ENCODE measurements at regions not wholly inside any gene's neighbourhood (a gene's known extent, or its start where the extent isn't known, plus 50 kb on each side); places are given as distances from the start of the nearest gene placed in this dataset.

DNA sequence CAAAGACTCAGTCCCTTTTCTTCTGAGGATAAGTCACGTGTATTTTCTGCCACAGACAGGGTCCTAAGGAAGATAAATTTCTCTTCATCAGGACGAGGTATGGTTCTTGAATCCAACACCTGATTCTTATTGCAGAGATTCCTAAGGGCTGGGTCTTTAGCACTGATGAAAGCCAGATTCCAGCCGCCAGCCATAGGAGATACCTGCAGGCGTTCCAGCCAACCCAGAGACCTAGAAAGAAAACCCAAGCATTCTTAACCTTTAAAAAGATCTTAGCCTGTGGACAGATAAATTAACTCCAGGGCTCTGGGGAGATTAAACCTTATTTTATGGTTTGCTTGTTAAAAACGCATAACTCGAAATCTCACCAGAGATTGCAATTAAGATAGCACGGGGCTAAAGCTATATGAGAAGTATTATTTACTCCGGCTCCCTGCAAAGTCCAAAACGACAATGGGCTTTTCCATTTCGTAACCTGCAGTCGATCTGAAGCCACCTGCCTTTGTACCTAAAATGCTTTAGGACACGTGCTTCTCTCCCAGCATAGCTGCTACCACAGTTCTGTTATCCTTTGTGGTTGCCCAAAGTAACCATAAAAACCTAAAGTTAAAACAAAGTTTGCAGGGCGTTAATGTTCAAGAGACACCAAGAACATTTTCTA, 104.5 kb downstream of the NXPE2 start:
- Histone ChIP-seq H3K27me3 (ENCODE audit: control insufficient read depth, insufficient read depth, low read length) (no peaks in the 10 kb centered on the region), H3K4me1 (no peaks in the 10 kb centered on the region), H3K4me3 (ENCODE audit: low read depth, low read length) (no peak overlapping the region), H3K27ac (no peak overlapping the region), H2AFZ (no peak overlapping the region), H3K79me2 (no peaks in the 10 kb centered on the region), H3K4me2 (ENCODE audit: low read length) (no peak overlapping the region), H3K9ac (no peak overlapping the region), H3K9me3 (ENCODE audit: control insufficient read depth, low read length) (no peaks in the 10 kb centered on the region), H3K36me3 (ENCODE audit: control insufficient read depth, insufficient read depth, low read length) (no peaks in the 10 kb centered on the region)
- TF ChIP-seq, protein P1, sequence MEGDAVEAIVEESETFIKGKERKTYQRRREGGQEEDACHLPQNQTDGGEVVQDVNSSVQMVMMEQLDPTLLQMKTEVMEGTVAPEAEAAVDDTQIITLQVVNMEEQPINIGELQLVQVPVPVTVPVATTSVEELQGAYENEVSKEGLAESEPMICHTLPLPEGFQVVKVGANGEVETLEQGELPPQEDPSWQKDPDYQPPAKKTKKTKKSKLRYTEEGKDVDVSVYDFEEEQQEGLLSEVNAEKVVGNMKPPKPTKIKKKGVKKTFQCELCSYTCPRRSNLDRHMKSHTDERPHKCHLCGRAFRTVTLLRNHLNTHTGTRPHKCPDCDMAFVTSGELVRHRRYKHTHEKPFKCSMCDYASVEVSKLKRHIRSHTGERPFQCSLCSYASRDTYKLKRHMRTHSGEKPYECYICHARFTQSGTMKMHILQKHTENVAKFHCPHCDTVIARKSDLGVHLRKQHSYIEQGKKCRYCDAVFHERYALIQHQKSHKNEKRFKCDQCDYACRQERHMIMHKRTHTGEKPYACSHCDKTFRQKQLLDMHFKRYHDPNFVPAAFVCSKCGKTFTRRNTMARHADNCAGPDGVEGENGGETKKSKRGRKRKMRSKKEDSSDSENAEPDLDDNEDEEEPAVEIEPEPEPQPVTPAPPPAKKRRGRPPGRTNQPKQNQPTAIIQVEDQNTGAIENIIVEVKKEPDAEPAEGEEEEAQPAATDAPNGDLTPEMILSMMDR (IDR thresholded peaks at IDR 0.05), result no peak

DNA sequence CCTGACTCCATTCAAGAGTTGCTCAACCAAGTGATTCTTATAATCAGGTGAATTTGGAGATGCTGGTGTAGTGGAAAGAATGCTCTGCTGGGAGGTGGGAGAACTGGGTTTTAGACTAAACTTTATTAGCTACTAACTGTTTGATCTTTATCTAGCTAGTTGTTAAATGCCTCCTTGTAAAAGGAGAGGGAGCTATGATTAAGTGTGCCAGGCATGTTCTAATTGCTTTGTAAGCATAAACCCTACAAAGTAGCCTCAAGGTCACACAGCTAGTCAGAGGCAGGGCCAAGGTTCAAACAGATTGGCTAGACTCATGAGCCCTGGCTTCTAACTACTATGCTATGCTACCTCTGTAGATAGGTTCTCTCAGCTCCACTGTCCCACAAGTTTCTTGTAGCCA, 105.5 kb downstream of the NXPE2 start:
- no peaks in the 10 kb centered on the region for H3K9me3 ChIP-seq (ENCODE audit: control insufficient read depth, low read length)
- no peak overlapping the region for H3K4me2 ChIP-seq (ENCODE audit: low read length)
- H2AFZ ChIP-seq, result no peak overlapping the region
- H3K79me2 ChIP-seq, result no peaks in the 10 kb centered on the region
- no peak overlapping the region for H3K27ac ChIP-seq
- TF ChIP-seq, protein P1 (IDR thresholded peaks at IDR 0.05), result no peak
- H3K4me1 ChIP-seq, result no peaks in the 10 kb centered on the region
- no peak overlapping the region for H3K4me3 ChIP-seq (ENCODE audit: low read depth, low read length)
- H3K36me3 ChIP-seq (ENCODE audit: control insufficient read depth, insufficient read depth, low read length), result no peaks in the 10 kb centered on the region
- H3K27me3 ChIP-seq (ENCODE audit: control insufficient read depth, insufficient read depth, low read length), result no peaks in the 10 kb centered on the region
- no peak overlapping the region for H3K9ac ChIP-seq

DNA sequence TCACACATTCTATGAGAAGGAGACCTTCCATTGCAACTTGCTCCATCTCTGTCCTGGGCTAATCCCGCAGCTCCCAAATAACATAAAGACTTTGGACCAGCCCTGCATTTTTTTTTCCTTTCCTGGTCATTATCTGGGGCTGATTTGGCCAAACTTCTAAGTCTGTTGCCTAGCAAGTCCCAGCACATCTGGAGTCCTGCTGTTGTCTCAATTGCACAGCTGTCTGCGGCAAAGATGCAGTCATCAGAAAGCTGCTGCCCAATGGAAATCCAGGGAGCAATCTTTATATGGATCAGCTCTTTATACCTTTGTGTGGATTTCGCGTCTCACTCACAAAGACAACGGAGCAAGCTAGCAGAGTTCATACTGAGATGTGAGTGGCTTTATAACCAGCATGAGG, 105.9 kb downstream of the NXPE2 start:
- no peak overlapping the region for H3K4me2 ChIP-seq (ENCODE audit: low read length)
- H2AFZ ChIP-seq, result no peak overlapping the region
- H3K4me1 ChIP-seq, result no peaks in the 10 kb centered on the region
- H3K27ac ChIP-seq, result no peak overlapping the region
- no peaks in the 10 kb centered on the region for H3K79me2 ChIP-seq
- H3K4me3 ChIP-seq (ENCODE audit: low read depth, low read length), result no peak overlapping the region
- H3K9ac ChIP-seq, result no peak overlapping the region
- H3K36me3 ChIP-seq (ENCODE audit: control insufficient read depth, insufficient read depth, low read length), result no peaks in the 10 kb centered on the region
- no peaks in the 10 kb centered on the region for H3K9me3 ChIP-seq (ENCODE audit: control insufficient read depth, low read length)
- TF ChIP-seq, protein P1 (IDR thresholded peaks at IDR 0.05), result no peak
- H3K27me3 ChIP-seq (ENCODE audit: control insufficient read depth, insufficient read depth, low read length), result no peaks in the 10 kb centered on the region

DNA sequence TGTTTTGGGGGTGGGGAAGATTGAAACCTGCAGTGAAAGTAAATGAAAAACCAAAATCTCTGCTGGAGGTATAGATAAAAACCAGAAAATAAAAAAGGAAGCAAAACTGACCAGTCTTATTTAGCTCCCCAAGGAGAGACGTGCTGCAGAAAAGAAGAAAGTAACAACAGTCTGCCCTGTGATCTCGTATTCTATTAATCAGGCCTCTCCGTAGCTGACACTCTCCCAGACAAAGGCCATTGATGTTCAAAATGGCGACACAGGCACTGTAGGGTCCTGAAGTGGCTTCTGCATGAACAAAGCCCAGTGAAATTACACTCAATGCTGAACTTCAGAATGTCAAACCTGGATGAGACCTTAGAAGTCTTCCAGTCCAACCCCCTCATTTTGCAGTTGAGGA, 106.6 kb downstream of the NXPE2 start:
- H3K9me3 ChIP-seq (ENCODE audit: control insufficient read depth, low read length), result no peaks in the 10 kb centered on the region
- no peaks in the 10 kb centered on the region for H3K27me3 ChIP-seq (ENCODE audit: control insufficient read depth, insufficient read depth, low read length)
- no peak overlapping the region for H2AFZ ChIP-seq
- H3K4me3 ChIP-seq (ENCODE audit: low read depth, low read length), result no peak overlapping the region
- no peak overlapping the region for H3K9ac ChIP-seq
- H3K4me1 ChIP-seq, result no peaks in the 10 kb centered on the region
- TF ChIP-seq, protein P1 (IDR thresholded peaks at IDR 0.05), result no peak
- no peaks in the 10 kb centered on the region for H3K36me3 ChIP-seq (ENCODE audit: control insufficient read depth, insufficient read depth, low read length)
- H3K4me2 ChIP-seq (ENCODE audit: low read length), result no peak overlapping the region
- H3K79me2 ChIP-seq, result no peaks in the 10 kb centered on the region
- no peak overlapping the region for H3K27ac ChIP-seq

DNA sequence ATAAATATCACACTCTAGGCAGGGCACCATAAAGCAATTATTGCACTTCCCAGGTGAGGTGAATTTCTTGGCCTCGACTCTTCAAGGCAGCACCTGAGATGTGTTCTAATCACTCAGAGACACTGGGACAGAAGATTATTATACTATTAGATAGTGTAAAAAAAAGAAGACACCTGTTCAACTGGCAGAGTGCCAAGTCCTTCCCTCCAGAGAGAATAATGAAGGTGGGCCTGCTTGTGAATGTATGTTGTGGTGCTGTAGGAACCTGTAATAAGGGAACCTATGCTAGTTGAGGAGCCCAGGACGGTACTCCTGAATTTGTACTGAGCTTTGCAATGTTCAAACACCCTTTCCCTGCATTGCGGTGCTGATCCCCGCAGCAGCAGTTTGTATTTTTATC, 107.5 kb downstream of the NXPE2 start:
- no peak overlapping the region for H3K4me3 ChIP-seq (ENCODE audit: low read depth, low read length)
- no peak overlapping the region for H2AFZ ChIP-seq
- H3K9me3 ChIP-seq (ENCODE audit: control insufficient read depth, low read length), result no peaks in the 10 kb centered on the region
- H3K27me3 ChIP-seq (ENCODE audit: control insufficient read depth, insufficient read depth, low read length), result no peaks in the 10 kb centered on the region
- no peak overlapping the region for H3K4me2 ChIP-seq (ENCODE audit: low read length)
- no peaks in the 10 kb centered on the region for H3K4me1 ChIP-seq
- TF ChIP-seq, protein P1 (IDR thresholded peaks at IDR 0.05), result no peak
- H3K27ac ChIP-seq, result no peak overlapping the region
- H3K79me2 ChIP-seq, result no peaks in the 10 kb centered on the region
- H3K36me3 ChIP-seq (ENCODE audit: control insufficient read depth, insufficient read depth, low read length), result no peaks in the 10 kb centered on the region
- H3K9ac ChIP-seq, result no peak overlapping the region

Measured in parathyroid adenoma (tissue), 2 donors.